Neural progenitor cell (in vitro differentiated cells): ENCODE measurements at regions not wholly inside any gene's neighbourhood (a gene's known extent, or its start where the extent isn't known, plus 50 kb on each side); places are given as distances from the start of the nearest gene placed in this dataset.

Source experiments
- EZH2 ChIP-seq: fragments of 200-600 bp; sonication (generic); IDR thresholded peaks from 2 replicates; pipeline ENCODE4 v1.6.1; 2017; ENCODE audit warnings: antibody characterized with exemption, mild to moderate bottlenecking, moderate library complexity
- TF ChIP-seq, protein P1 (sequence below): fragments of 200-600 bp; sonication (generic); IDR thresholded peaks from 2 replicates; pipeline ENCODE4 v1.5.1; 2017; ENCODE audit warnings: antibody characterized with exemption, mild to moderate bottlenecking

GRCh38 chr3:88589138-88589537, 439.4 kb downstream of the C3orf38 start:
- TF ChIP-seq, protein P1, sequence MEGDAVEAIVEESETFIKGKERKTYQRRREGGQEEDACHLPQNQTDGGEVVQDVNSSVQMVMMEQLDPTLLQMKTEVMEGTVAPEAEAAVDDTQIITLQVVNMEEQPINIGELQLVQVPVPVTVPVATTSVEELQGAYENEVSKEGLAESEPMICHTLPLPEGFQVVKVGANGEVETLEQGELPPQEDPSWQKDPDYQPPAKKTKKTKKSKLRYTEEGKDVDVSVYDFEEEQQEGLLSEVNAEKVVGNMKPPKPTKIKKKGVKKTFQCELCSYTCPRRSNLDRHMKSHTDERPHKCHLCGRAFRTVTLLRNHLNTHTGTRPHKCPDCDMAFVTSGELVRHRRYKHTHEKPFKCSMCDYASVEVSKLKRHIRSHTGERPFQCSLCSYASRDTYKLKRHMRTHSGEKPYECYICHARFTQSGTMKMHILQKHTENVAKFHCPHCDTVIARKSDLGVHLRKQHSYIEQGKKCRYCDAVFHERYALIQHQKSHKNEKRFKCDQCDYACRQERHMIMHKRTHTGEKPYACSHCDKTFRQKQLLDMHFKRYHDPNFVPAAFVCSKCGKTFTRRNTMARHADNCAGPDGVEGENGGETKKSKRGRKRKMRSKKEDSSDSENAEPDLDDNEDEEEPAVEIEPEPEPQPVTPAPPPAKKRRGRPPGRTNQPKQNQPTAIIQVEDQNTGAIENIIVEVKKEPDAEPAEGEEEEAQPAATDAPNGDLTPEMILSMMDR = no peak
- no peak for TF ChIP-seq EZH2
